ENCODE measurements at regions not wholly inside any gene's neighbourhood (a gene's known extent, or its start where the extent isn't known, plus 50 kb on each side); places are given as distances from the start of the nearest gene placed in this dataset.

GRCh38 chr17:34842235-34842634 lies 119.0 kb downstream of the CCT6B start:
- Histone ChIP-seq H3K27ac (no peak overlapping the region), H3K27me3 (no peaks in the 10 kb centered on the region)
- no peak for DNase-seq

GRCh38 chr17:34841467-34841866 lies 119.8 kb downstream of the CCT6B start:
- Histone ChIP-seq H3K27me3 (no peaks in the 10 kb centered on the region), H3K36me3 (no peaks in the 10 kb centered on the region), H3K9me3 (no peaks in the 10 kb centered on the region), H3K4me1 (no peaks in the 10 kb centered on the region), H3K4me3 (no peak overlapping the region), H3K27ac (no peak overlapping the region)
- DNase-seq, result no peak
- no peak for TF ChIP-seq CTCF (IDR thresholded peaks at IDR 0.05)
- no peak for TF ChIP-seq POLR2A (IDR thresholded peaks at IDR 0.05)

More at GRCh38 chr17:34842235-34842634, 119.0 kb downstream of the CCT6B start:
- TF ChIP-seq CTCF (IDR thresholded peaks at IDR 0.05), result no peak
- TF ChIP-seq POLR2A (IDR thresholded peaks at IDR 0.05), result no peak
- no peaks in the 10 kb centered on the region for H3K4me1 ChIP-seq
- no peaks in the 10 kb centered on the region for H3K9me3 ChIP-seq
- no peaks in the 10 kb centered on the region for H3K36me3 ChIP-seq
- H3K4me3 ChIP-seq, result no peak overlapping the region

GRCh38 chr17:34840750-34841149 lies 120.5 kb downstream of the CCT6B start:
- no peak for DNase-seq
- TF ChIP-seq POLR2A (IDR thresholded peaks at IDR 0.05) (no peak), CTCF (IDR thresholded peaks at IDR 0.05) (no peak)
- Histone ChIP-seq H3K27me3 (no peaks in the 10 kb centered on the region), H3K4me3 (no peak overlapping the region), H3K27ac (no peak overlapping the region), H3K4me1 (no peaks in the 10 kb centered on the region), H3K36me3 (no peaks in the 10 kb centered on the region), H3K9me3 (no peaks in the 10 kb centered on the region)

GRCh38 chr17:34837876-34838478 lies 123.3 kb downstream of the CCT6B start:
- no peaks in the 10 kb centered on the region for H3K4me1 ChIP-seq
- H3K9me3 ChIP-seq, result no peaks in the 10 kb centered on the region
- no peak overlapping the region for H3K4me3 ChIP-seq
- TF ChIP-seq POLR2A (IDR thresholded peaks at IDR 0.05) (no peak), CTCF (IDR thresholded peaks at IDR 0.05) (no peak)
- no peaks in the 10 kb centered on the region for H3K36me3 ChIP-seq
- H3K27me3 ChIP-seq, result no peaks in the 10 kb centered on the region
- H3K27ac ChIP-seq, result no peak overlapping the region
- no peak for DNase-seq

- H3K4me3 ChIP-seq, result no peak overlapping the region
- H3K27ac ChIP-seq, result no peak overlapping the region
- TF ChIP-seq CTCF (IDR thresholded peaks at IDR 0.05) (no peak), POLR2A (IDR thresholded peaks at IDR 0.05) (no peak)
- no peaks in the 10 kb centered on the region for H3K4me1 ChIP-seq
- no peak for DNase-seq
- H3K27me3 ChIP-seq, result no peaks in the 10 kb centered on the region
- H3K9me3 ChIP-seq, result no peaks in the 10 kb centered on the region
- H3K36me3 ChIP-seq, result no peaks in the 10 kb centered on the region
These were observed 128.9 kb downstream of the CCT6B start for GRCh38 chr17:34832376-34832775.

GRCh38 chr17:34827008-34827407 lies 134.3 kb downstream of the CCT6B start:
- Histone ChIP-seq H3K9me3 (no peaks in the 10 kb centered on the region), H3K36me3 (no peaks in the 10 kb centered on the region), H3K27me3 (no peaks in the 10 kb centered on the region), H3K4me1 (no peaks in the 10 kb centered on the region), H3K4me3 (no peak overlapping the region), H3K27ac (no peak overlapping the region)
- DNase-seq, result no peak
- TF ChIP-seq POLR2A (IDR thresholded peaks at IDR 0.05), result no peak
- no peak for TF ChIP-seq CTCF (IDR thresholded peaks at IDR 0.05)
